GM10266 (cell line): ENCODE measurements at regions not wholly inside any gene's neighbourhood (a gene's known extent, or its start where the extent isn't known, plus 50 kb on each side); places are given as distances from the start of the nearest gene placed in this dataset.

Experiments used
- DNase-seq: peaks from one replicate; pipeline ENCODE4 v3.0.0; 2012; ENCODE audit errors: extremely low spot score
- CTCF ChIP-seq: IDR thresholded peaks from 2 replicates; pipeline ENCODE4 v1.5.1; 2012; ENCODE audit warnings: mild to moderate bottlenecking, low read depth; ENCODE audit not compliant: control insufficient read depth, insufficient read depth; ENCODE audit errors: missing control alignments

- DNase-seq: no peak
- no peak for TF ChIP-seq CTCF
These were observed 625.4 kb upstream of the TBL1XR1 start for GRCh38 chr3:177822681-177823096.

- no peak for DNase-seq
- no peak for TF ChIP-seq CTCF
These were observed 626.5 kb upstream of the TBL1XR1 start for GRCh38 chr3:177823701-177824189.

GRCh38 chr3:177824190-177824786, 627.0 kb upstream of the TBL1XR1 start:
- TF ChIP-seq CTCF: no peak
- no peak for DNase-seq

- no peak for TF ChIP-seq CTCF
- no peak for DNase-seq
These were observed 627.6 kb upstream of the TBL1XR1 start for GRCh38 chr3:177824841-177825240.

- no peak for DNase-seq
- no peak for TF ChIP-seq CTCF
These were observed 629.0 kb upstream of the TBL1XR1 start for GRCh38 chr3:177826253-177826652.

- DNase-seq: no peak
- TF ChIP-seq CTCF: no peak
These were observed 630.4 kb upstream of the TBL1XR1 start for GRCh38 chr3:177827511-177828207.

GRCh38 chr3:177828208-177828565, 630.9 kb upstream of the TBL1XR1 start:
- DNase-seq: no peak
- TF ChIP-seq CTCF: no peak
